Aorta (tissue), 5 donors: ENCODE measurements at regions not wholly inside any gene's neighbourhood (a gene's known extent, or its start where the extent isn't known, plus 50 kb on each side); places are given as distances from the start of the nearest gene placed in this dataset.
A peak's percentile ranks its signal among the peaks of the same experiment; 100 is the strongest.

Source experiments
- ATAC-seq: fragments of 200-7000 bp; cut with Tn5 transposase; one replicate; pipeline ENCODE4 v1.9.1; 2022; ENCODE audit warnings: moderate library complexity; ENCODE audit not compliant: low FRiP score
- DNase-seq, 2 donors: peaks; one replicate each; pipeline ENCODE4 v3.0.0-alpha.2; 2020
- H3K27ac ChIP-seq, 2 donors: one replicate each; pipeline ENCODE4 v1.5.1; 2013; ENCODE audit warnings: low read length in 2 of 2, mild to moderate bottlenecking in 2 of 2, moderate library complexity in 2 of 2, control low read depth in 1 of 2, inconsistent platforms in 1 of 2, low read depth in 1 of 2
- H3K27me3 ChIP-seq, 2 donors: one replicate each; pipeline ENCODE4 v1.6.1; 2013; ENCODE audit warnings: control low read depth in 1 of 2, low read length in 1 of 2, mild to moderate bottlenecking in 1 of 2, moderate library complexity in 1 of 2; ENCODE audit not compliant: insufficient read depth in 2 of 2, control insufficient read depth in 1 of 2
- H3K36me3 ChIP-seq, 2 donors: one replicate each; pipeline ENCODE4 v1.6.1; 2013; ENCODE audit warnings: control low read depth in 1 of 2, low read length in 1 of 2, mild to moderate bottlenecking in 1 of 2; ENCODE audit not compliant: insufficient read depth in 2 of 2, control insufficient read depth in 1 of 2
- H3K4me1 ChIP-seq, 2 donors: one replicate each; pipeline ENCODE4 v1.6.1; 2013; ENCODE audit warnings: low read length in 2 of 2, control low read depth in 1 of 2, mild to moderate bottlenecking in 1 of 2, moderate library complexity in 1 of 2; ENCODE audit not compliant: insufficient read depth in 2 of 2, control insufficient read depth in 1 of 2
- H3K4me3 ChIP-seq, 2 donors: one replicate each; pipeline ENCODE4 v1.5.1; 2013; ENCODE audit warnings: low read length in 2 of 2, control low read depth in 1 of 2, mild to moderate bottlenecking in 1 of 2
- H3K9me3 ChIP-seq: one replicate; pipeline ENCODE4 v1.6.1; 2013; ENCODE audit warnings: mild to moderate bottlenecking, low read length; ENCODE audit not compliant: control insufficient read depth
- WGBS, 2 donors: extraction: QIAGEN DNeasy Blood & Tissue Kit; methylation state at CpG; one replicate each; pipeline ENCODE4 v1.1.7; 2013; 5-methylcytosine and 5-hydroxymethylcytosine counted together
- intact Hi-C, 2 donors: fragments of 100-400 bp; cut with DNase I; formaldehyde crosslinking; loops; one replicate each; pipeline versions ENCODE4 v1.14.2 to v1.15.0; 2022
- donor health status: healthy with polysubstance abuse.
- donor health status: Bipolar disorder and iron deficiency.
- donor health status: DM: no; HTN: no; CAD: no.
- donor health status: DM: no; HTN: no; CAD: no.
- donor health status: DM: yes; HTN: yes; CAD: no.

DNA sequence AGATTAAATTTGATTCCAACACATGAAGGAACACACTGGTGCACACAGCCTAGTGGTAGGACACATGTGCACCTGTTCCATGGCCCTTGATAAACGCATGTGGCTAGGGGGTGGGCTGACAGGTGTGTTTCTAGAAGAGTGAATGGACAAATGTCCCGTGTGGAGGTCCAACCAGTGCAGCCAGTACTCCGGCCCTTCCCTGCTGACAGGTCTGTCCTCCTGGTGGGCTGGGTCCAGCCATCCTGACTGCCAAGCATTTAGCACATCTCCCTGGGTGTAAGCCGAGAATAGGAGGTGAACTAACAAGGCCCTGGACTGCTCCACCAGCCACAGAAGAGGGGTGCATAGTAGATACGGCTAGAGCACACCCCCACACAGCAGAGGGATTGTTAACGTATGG is 258.7 kb upstream of the RAB6C start:
- no peak overlapping the region for H3K4me3 ChIP-seq
- no peak for ATAC-seq
- H3K27ac ChIP-seq, result no peak overlapping the region
- no peak for DNase-seq
- no peaks in the 10 kb centered on the region for H3K4me1 ChIP-seq
- no peaks in the 10 kb centered on the region for H3K36me3 ChIP-seq
- no peaks in the 10 kb centered on the region for H3K9me3 ChIP-seq
- WGBS, 2 donors, result 83 to 88% methylated on average over 6 of the region's 6 CpGs
- intact Hi-C loops, result no loop called here
- H3K27me3 ChIP-seq, result no peaks in the 10 kb centered on the region

DNA sequence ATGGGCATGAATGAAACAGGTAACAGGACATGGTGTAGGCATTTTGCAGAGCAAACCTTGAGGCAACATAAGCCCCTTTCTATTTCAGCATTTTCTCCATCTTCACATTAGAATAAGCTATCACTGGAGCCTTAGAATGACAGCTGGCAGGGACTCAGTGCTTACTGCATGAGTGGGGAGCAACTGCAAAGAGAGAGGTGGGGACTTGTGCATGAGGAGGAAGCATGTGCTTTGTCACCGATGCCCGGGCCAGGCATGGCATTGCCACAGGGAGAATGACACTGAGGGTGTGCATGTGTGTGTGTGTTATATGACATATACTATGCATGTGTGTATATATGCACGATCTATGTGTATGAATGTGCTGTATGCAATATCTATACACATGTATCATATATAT is 258.2 kb upstream of the RAB6C start:
- Histone ChIP-seq H3K4me3 (no peak overlapping the region), H3K36me3 (no peaks in the 10 kb centered on the region), H3K9me3 (no peaks in the 10 kb centered on the region), H3K4me1 (no peaks in the 10 kb centered on the region), H3K27ac (no peak overlapping the region), H3K27me3 (no peaks in the 10 kb centered on the region)
- ATAC-seq (no peak), DNase-seq (no peak)
- 78 to 87% methylated on average over 3 of the region's 3 CpGs for WGBS, 2 donors
- intact Hi-C loops, result no loop called here

DNA sequence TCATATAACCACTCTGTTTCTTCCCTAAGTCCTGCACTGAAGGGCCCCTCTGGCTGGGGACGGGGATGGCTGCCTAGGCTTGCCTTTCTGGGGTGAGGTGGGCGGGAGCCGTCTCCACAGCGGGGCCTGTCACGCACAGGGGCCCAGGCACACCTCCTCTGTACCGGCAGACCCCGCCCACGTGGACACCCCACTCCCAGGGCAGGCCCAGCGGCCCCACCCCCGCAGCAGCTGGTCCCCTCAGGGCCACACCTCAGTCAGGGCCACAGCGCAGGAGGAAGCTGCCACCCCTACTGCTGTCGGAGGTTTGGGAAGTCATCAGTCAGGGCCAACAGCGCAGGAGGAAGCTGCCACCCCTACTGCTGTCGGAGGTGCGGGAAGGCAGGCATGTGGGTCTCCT is 257.6 kb upstream of the RAB6C start:
- H3K27ac ChIP-seq, result no peak overlapping the region
- no peaks in the 10 kb centered on the region for H3K27me3 ChIP-seq
- no peaks in the 10 kb centered on the region for H3K9me3 ChIP-seq
- ATAC-seq, result peak; percentile 20
- DNase-seq, result no peak
- no peaks in the 10 kb centered on the region for H3K36me3 ChIP-seq
- 76 to 77% methylated on average over 15 of the region's 15 CpGs for WGBS, 2 donors
- H3K4me1 ChIP-seq, result no peaks in the 10 kb centered on the region
- H3K4me3 ChIP-seq, result no peak overlapping the region
- intact Hi-C loops, result no loop called here

DNA sequence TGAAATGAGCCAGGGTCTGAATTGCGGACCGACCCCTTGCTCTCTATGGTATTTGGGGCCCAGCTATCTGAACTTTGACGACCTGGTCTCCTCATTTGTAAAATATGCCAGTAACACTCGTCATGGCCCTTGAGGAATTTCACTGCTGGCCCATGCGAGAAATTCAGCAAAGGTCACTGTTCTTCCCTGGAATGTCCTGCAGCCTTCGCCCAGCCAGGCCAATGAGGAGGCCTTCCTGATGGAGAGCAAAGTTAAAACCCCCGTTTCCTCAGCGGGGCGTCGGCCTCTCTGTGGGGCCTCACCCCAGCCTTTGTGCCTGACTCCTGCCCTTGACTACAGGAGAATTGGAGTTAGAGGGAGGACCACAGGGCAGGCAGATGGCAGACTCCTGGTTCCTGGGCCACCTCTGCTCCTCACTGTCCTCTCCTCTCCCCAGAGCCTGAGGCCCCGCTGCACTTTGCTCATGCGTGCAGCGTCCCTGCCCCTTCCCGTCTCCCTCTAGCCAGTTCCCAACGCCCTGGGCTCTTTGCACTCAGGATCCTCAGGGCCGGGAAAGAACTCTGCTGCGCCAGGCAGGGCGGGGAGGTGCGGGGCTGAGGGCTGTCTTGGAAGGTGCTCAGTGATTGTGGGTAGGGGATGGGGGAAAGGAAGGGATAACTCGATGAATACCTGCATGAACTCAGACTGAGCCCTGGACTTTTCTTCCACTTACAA is 257.0 kb upstream of the RAB6C start:
- intact Hi-C loops, result no loop called here
- Histone ChIP-seq H3K4me1 (no peaks in the 10 kb centered on the region), H3K9me3 (no peaks in the 10 kb centered on the region), H3K27ac (no peak overlapping the region), H3K27me3 (no peaks in the 10 kb centered on the region), H3K4me3 (no peak overlapping the region), H3K36me3 (no peaks in the 10 kb centered on the region)
- no peak for DNase-seq
- no peak for ATAC-seq
- 61 to 70% methylated on average over 20 of the region's 20 CpGs for WGBS, 2 donors

DNA sequence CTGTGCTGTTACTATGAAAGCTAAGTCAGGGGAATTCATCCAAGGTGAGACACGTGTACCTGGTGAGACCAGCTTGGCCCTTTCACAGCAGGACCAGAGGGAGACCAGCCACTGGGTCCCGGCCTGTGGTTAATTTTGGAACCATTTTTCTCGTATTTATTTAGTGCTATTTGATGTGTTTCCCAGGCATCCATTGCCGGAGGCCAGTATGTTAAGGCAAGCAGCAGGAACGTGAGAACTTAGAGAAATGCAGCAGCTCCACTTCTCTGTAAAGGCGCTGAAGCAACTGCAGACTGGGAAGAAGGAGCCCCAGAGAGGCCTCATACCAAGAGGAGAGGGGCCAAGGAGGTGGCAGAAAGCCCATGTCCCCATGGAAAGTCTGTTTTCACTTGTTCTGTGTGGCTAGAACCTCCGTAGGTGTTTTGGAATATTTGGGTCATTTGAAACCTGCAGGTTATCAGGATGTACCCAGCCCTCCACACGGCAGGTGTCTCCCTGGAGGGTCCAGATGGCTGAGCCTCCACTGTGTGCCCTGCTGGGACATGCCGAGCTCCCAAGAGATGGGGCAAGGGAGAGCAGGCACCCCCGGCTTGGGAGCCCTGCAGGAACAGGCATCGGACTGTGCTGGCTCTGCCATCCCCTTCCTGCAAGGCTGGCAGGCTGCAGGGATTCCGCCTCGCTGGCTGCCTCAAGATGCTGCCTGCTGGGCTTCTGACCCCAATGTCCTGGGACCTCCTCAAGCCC is 256.0 kb upstream of the RAB6C start:
- no peaks in the 10 kb centered on the region for H3K4me1 ChIP-seq
- H3K36me3 ChIP-seq, result no peaks in the 10 kb centered on the region
- no peak for DNase-seq

DNA sequence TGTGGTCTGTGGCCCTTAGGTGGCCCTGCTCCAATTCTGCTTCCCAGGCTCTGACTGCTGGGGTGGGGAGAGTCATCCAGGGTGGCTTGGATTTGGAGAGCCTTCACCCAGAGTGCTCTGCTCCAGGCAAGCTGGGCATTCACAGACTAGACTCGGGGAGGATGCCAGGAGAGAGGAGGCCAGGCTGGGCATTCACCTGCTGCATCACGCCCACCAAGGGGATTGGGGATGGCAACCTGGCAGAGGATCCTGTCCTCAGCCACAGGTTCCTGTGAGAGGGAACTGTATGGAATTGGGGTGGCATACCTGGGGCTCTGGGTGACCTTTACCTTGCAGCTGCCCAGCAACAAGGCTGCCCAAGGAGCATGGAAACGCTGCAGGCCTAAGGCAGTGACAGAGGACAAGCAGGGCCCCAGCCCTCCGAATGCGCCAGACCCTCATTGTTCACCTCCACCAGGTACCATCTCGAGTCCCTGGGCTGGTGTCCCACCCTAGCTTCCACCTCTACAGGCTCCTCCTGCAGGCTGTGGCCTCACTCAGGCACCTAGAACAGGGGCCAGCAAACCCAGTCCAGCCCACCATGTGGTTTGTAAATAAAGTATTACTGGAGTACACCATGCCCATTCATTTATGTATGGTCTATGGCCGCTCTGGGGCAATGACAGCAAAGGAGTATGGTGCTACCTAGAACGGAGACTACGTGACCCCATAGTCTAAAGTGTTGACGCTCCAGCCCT is 255.3 kb upstream of the RAB6C start:
- Histone ChIP-seq H3K36me3 (no peaks in the 10 kb centered on the region), H3K9me3 (no peaks in the 10 kb centered on the region), H3K4me3 (no peak overlapping the region), H3K27me3 (no peaks in the 10 kb centered on the region), H3K4me1 (no peaks in the 10 kb centered on the region), H3K27ac (no peak overlapping the region)
- intact Hi-C loops, result no loop called here
- WGBS, 2 donors, result 87 to 90% methylated on average over 10 of the region's 10 CpGs
- DNase-seq, result no peak
- ATAC-seq, result peak; percentile 4

More for the DNA sequence above, 256.0 kb upstream of the RAB6C start:
- ATAC-seq, result no peak
- no peaks in the 10 kb centered on the region for H3K9me3 ChIP-seq
- intact Hi-C loops, result no loop called here
- WGBS, 2 donors, result 43 to 53% methylated on average over 13 of the region's 13 CpGs
- H3K27ac ChIP-seq, result no peak overlapping the region
- H3K4me3 ChIP-seq, result no peak overlapping the region
- H3K27me3 ChIP-seq, result no peaks in the 10 kb centered on the region

DNA sequence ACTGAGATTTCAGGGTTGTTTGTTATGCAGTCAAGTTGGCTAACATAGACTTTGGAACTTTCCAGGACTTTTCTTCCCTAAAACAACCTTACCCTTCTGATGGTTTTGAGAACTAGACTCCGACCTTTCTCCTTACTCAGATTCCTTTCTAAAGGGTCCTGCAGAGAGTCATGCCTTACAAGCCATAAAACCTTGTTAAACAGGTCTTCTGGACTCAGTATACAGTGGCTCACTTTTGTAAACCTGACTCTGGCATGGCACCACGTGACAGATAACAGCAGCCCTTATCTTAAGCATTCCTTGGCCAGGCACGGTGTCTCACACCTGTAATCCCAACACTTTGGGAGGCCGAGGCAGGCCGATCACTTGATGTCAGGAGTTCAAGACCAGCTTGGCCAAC is 253.2 kb upstream of the RAB6C start:
- H3K4me1 ChIP-seq, result no peaks in the 10 kb centered on the region
- no peak overlapping the region for H3K27ac ChIP-seq
- no peaks in the 10 kb centered on the region for H3K9me3 ChIP-seq
- whole genome bisulfite sequencing, 2 donors, result 36 to 54% methylated on average over 5 of the region's 5 CpGs
- DNase-seq, result no peak
- no peaks in the 10 kb centered on the region for H3K36me3 ChIP-seq
- no peaks in the 10 kb centered on the region for H3K27me3 ChIP-seq
- H3K4me3 ChIP-seq, result no peak overlapping the region
- no peak for ATAC-seq
- intact Hi-C loops, result no loop called here

DNA sequence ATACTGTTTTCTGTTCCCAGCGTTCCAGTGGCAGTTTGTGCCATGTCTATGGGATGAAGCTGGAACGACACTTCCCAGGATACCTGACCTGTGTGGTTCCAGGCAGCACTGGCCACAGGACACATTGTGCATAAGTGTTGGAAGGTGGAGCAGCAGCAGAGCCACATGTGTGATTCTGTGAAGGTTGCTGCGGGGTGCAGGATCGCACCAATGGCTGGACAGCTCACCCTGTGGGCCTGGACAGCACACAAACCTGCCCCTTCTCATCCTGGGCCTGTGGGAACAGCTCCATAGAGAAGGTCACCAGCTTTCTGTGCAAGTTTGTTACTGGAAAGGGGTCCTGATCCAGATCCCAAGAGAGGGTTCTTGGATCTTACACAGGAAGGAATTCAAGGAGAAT is 252.2 kb upstream of the RAB6C start:
- Histone ChIP-seq H3K4me1 (no peaks in the 10 kb centered on the region), H3K4me3 (no peak overlapping the region), H3K9me3 (no peaks in the 10 kb centered on the region), H3K36me3 (no peaks in the 10 kb centered on the region), H3K27ac (no peak overlapping the region), H3K27me3 (no peaks in the 10 kb centered on the region)
- no peak for ATAC-seq
- no peak for DNase-seq
- 81 to 87% methylated on average over 4 of the region's 4 CpGs for WGBS, 2 donors
- intact Hi-C loops, result no loop called here
